ENCODE measurements at regions not wholly inside any gene's neighbourhood (a gene's known extent, or its start where the extent isn't known, plus 50 kb on each side); places are given as distances from the start of the nearest gene placed in this dataset.

- no peak for TF ChIP-seq EZH2 (IDR thresholded peaks at IDR 0.05; ENCODE audit: borderline replicate concordance, insufficient read depth, low read depth, low read length, poor library complexity, severe bottlenecking)
- TF ChIP-seq CTCF (IDR thresholded peaks at IDR 0.05) = no peak
- ATAC-seq (ENCODE audit: low read depth) = no peak
Observed at GRCh38 chr7:86956567-86956966, 102.9 kb downstream of the ELAPOR2 start.

GRCh38 chr7:86955895-86956503 lies 103.5 kb downstream of the ELAPOR2 start:
- ATAC-seq (ENCODE audit: low read depth) (no peak), DNase-seq (no peak)
- Mint-ChIP-seq H3K27me3 (no peaks in the 10 kb centered on the region), H3K27ac (no peak overlapping the region), H3K9me3 (ENCODE audit: insufficient read depth) (no peaks in the 10 kb centered on the region), H3K4me3 (no peak overlapping the region), H3K4me1 (peaks cover 3% of the 10 kb centered on the region)
- H3K27me3 ChIP-seq (replicated peaks in 1 of 4; ENCODE audit: control extremely low read depth in 1 of 4, control insufficient read depth in 3 of 4, insufficient read depth in 4 of 4, low read length in 3 of 4) = no peaks in the 10 kb centered on the region
- H4K20me1 ChIP-seq (ENCODE audit: control insufficient read depth, insufficient read depth, low read length, poor library complexity, severe bottlenecking) = no peaks in the 10 kb centered on the region
- no CpG with 5 or more reads among the region's 1 CpG for WGBS (ENCODE audit: insufficient coverage)
- H3K4me1 ChIP-seq (ENCODE audit: control insufficient read depth in 2 of 2, insufficient read depth in 2 of 2, low read length in 2 of 2) = no peaks in the 10 kb centered on the region
- H3K79me2 ChIP-seq (ENCODE audit: control insufficient read depth, insufficient read depth, low read length) = peaks cover 3% of the 10 kb centered on the region
- H3K27ac ChIP-seq (ENCODE audit: low read length in 2 of 2) = no peak overlapping the region
- no peaks in the 10 kb centered on the region for H3K36me3 ChIP-seq (replicated peaks in 1 of 2; ENCODE audit: control extremely low read depth in 1 of 2, control insufficient read depth in 1 of 2, extremely low read depth in 1 of 2, insufficient read depth in 2 of 2, low read length in 1 of 2)
- POLR2A ChIA-PET = no interaction called here
- H2AFZ ChIP-seq (ENCODE audit: insufficient read depth, low read depth, low read length, poor library complexity, severe bottlenecking) = no peak overlapping the region
- H3K9ac ChIP-seq (ENCODE audit: low read length) = no peak overlapping the region
- CTCF ChIA-PET = interaction anchor here (0.6 kb wide), 1 partner anchor 1081 kb away, joined by 3 read pairs; no protein-coding TSS in a partner anchor
- H3K9me3 ChIP-seq (ENCODE audit: control extremely low read depth in 1 of 3, control insufficient read depth in 2 of 3, insufficient read depth in 1 of 3, low read length in 2 of 3) = no peaks in the 10 kb centered on the region
- no peak overlapping the region for H3K4me2 ChIP-seq (replicated peaks; ENCODE audit: low read depth, low read length, poor library complexity, severe bottlenecking)
- no peak for TF ChIP-seq EZH2 (IDR thresholded peaks at IDR 0.05; ENCODE audit: borderline replicate concordance, insufficient read depth, low read depth, low read length, poor library complexity, severe bottlenecking)
- TF ChIP-seq CTCF (IDR thresholded peaks at IDR 0.05) = no peak
- H3K4me3 ChIP-seq (ENCODE audit: control extremely low read depth in 1 of 5, extremely low read depth in 1 of 5, insufficient read depth in 1 of 5, low read depth in 2 of 5, low read length in 4 of 5) = no peak overlapping the region
- intact Hi-C loops (cut with micrococcal nuclease) = no loop called here

More at GRCh38 chr7:86956567-86956966, 102.9 kb downstream of the ELAPOR2 start:
- H3K4me2 ChIP-seq (replicated peaks; ENCODE audit: low read depth, low read length, poor library complexity, severe bottlenecking) = no peak overlapping the region
- H3K4me1 ChIP-seq (ENCODE audit: control insufficient read depth in 2 of 2, insufficient read depth in 2 of 2, low read length in 2 of 2) = no peaks in the 10 kb centered on the region
- peaks cover 3% of the 10 kb centered on the region for H3K4me1 Mint-ChIP-seq
- peaks cover 3% of the 10 kb centered on the region for H3K79me2 ChIP-seq (ENCODE audit: control insufficient read depth, insufficient read depth, low read length)
- no peak overlapping the region for H3K4me3 Mint-ChIP-seq
- no peak overlapping the region for H3K9ac ChIP-seq (ENCODE audit: low read length)
- H3K9me3 Mint-ChIP-seq (ENCODE audit: insufficient read depth) = no peaks in the 10 kb centered on the region
- H3K27ac ChIP-seq (ENCODE audit: low read length in 2 of 2) = no peak overlapping the region
- H3K27me3 ChIP-seq (replicated peaks in 1 of 4; ENCODE audit: control extremely low read depth in 1 of 4, control insufficient read depth in 3 of 4, insufficient read depth in 4 of 4, low read length in 3 of 4) = no peaks in the 10 kb centered on the region
- CTCF ChIA-PET = no interaction called here
- no peaks in the 10 kb centered on the region for H3K27me3 Mint-ChIP-seq
- WGBS (ENCODE audit: insufficient coverage) = 100% methylated on average over 1 of the region's 4 CpGs
- POLR2A ChIA-PET = no interaction called here
- DNase-seq = no peak
- H3K4me3 ChIP-seq (ENCODE audit: control extremely low read depth in 1 of 5, extremely low read depth in 1 of 5, insufficient read depth in 1 of 5, low read depth in 2 of 5, low read length in 4 of 5) = no peak overlapping the region
- intact Hi-C loops (cut with micrococcal nuclease) = no loop called here
- H4K20me1 ChIP-seq (ENCODE audit: control insufficient read depth, insufficient read depth, low read length, poor library complexity, severe bottlenecking) = no peaks in the 10 kb centered on the region
- H3K9me3 ChIP-seq (ENCODE audit: control extremely low read depth in 1 of 3, control insufficient read depth in 2 of 3, insufficient read depth in 1 of 3, low read length in 2 of 3) = no peaks in the 10 kb centered on the region
- H3K36me3 ChIP-seq (replicated peaks in 1 of 2; ENCODE audit: control extremely low read depth in 1 of 2, control insufficient read depth in 1 of 2, extremely low read depth in 1 of 2, insufficient read depth in 2 of 2, low read length in 1 of 2) = no peaks in the 10 kb centered on the region
- no peak overlapping the region for H2AFZ ChIP-seq (ENCODE audit: insufficient read depth, low read depth, low read length, poor library complexity, severe bottlenecking)
- no peak overlapping the region for H3K27ac Mint-ChIP-seq
